Cardiac muscle cell (in vitro differentiated cells and primary cell): ENCODE measurements at regions not wholly inside any gene's neighbourhood (a gene's known extent, or its start where the extent isn't known, plus 50 kb on each side); places are given as distances from the start of the nearest gene placed in this dataset.

Experiments used
- DNase-seq, 2 donors: peaks; one replicate each; pipeline versions ENCODE4 v3.0.0 to v3.0.0-alpha.2; 2010 to 2017; ENCODE audit warnings: low read depth in 1 of 2, low spot score in 1 of 2
- H3K27ac ChIP-seq: fragments of 200-600 bp; sonication (generic); 2 replicates; pipeline ENCODE4 v1.5.1; 2016
- H3K27me3 ChIP-seq: fragments of 200-600 bp; sonication (generic); 2 replicates; pipeline ENCODE4 v1.6.0; 2016; ENCODE audit warnings: control low read depth
- H3K36me3 ChIP-seq: fragments of 200-600 bp; sonication (generic); 2 replicates; pipeline ENCODE4 v1.5.1; 2016; ENCODE audit warnings: control low read depth
- H3K4me1 ChIP-seq: fragments of 200-600 bp; sonication (generic); 2 replicates; pipeline ENCODE4 v1.8.1; 2017; ENCODE audit warnings: low read depth, mild to moderate bottlenecking, mixed run types
- H3K4me3 ChIP-seq: fragments of 200-600 bp; sonication (generic); 2 replicates; pipeline ENCODE4 v1.5.1; 2016; ENCODE audit warnings: mild to moderate bottlenecking
- H3K9me3 ChIP-seq: fragments of 200-600 bp; sonication (generic); 2 replicates; pipeline ENCODE4 v1.5.1; 2017; ENCODE audit warnings: low read depth, mild to moderate bottlenecking, control low read depth
- TF ChIP-seq, protein P1 (sequence below): IDR thresholded peaks from 2 replicates; pipeline ENCODE4 v1.5.1; 2012; ENCODE audit warnings: low read depth, mild to moderate bottlenecking, low read length

DNA sequence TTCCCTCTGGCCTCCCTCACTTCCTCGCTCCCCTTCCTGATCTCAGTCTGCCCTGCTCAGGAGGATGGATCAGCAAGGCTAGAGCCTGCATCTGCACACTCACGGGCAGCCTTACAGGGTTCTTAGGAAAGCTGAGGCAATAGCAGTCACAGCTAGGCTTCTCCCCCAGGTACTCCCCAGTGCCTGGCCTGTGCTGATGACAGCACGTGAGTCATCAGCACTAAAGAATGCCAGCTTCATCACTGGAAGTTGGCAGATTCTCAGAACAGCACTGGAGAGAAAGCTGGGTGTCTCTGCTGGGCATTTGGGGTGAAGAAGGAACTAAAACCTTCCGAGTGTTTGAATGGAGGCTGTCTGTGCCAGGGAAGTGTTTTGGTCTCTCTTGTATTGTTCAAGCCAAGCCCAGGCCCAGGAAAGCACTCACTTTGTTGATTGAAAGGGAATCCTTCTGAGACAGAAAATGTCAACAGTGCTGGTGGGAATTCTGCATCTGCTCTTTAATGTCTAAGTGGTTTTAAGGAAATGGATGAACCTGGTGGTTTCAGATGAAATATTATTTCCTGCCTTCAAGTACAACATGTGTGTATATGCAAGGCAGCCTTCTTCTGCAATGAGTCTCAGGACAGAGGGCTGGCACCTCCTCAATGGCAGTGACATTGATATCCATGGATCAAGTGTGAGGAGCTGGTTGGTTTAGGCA is 73.0 kb upstream of the SCOC start:
- Histone ChIP-seq H3K9me3 (no peaks in the 10 kb centered on the region), H3K4me1 (no peaks in the 10 kb centered on the region), H3K4me3 (no peak overlapping the region), H3K27me3 (no peaks in the 10 kb centered on the region), H3K36me3 (no peaks in the 10 kb centered on the region), H3K27ac (no peak overlapping the region)
- TF ChIP-seq, protein P1, sequence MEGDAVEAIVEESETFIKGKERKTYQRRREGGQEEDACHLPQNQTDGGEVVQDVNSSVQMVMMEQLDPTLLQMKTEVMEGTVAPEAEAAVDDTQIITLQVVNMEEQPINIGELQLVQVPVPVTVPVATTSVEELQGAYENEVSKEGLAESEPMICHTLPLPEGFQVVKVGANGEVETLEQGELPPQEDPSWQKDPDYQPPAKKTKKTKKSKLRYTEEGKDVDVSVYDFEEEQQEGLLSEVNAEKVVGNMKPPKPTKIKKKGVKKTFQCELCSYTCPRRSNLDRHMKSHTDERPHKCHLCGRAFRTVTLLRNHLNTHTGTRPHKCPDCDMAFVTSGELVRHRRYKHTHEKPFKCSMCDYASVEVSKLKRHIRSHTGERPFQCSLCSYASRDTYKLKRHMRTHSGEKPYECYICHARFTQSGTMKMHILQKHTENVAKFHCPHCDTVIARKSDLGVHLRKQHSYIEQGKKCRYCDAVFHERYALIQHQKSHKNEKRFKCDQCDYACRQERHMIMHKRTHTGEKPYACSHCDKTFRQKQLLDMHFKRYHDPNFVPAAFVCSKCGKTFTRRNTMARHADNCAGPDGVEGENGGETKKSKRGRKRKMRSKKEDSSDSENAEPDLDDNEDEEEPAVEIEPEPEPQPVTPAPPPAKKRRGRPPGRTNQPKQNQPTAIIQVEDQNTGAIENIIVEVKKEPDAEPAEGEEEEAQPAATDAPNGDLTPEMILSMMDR, result no peak
- peak in 1 of 2 donors; percentile 62 for DNase-seq

- Histone ChIP-seq H3K4me3 (no peak overlapping the region), H3K9me3 (no peaks in the 10 kb centered on the region), H3K36me3 (no peaks in the 10 kb centered on the region), H3K27me3 (no peaks in the 10 kb centered on the region), H3K4me1 (no peaks in the 10 kb centered on the region), H3K27ac (no peak overlapping the region)
- no peak for DNase-seq
- TF ChIP-seq, protein P1, result no peak
Observed at GRCh38 chr4:140298001-140298400, 75.4 kb upstream of the SCOC start.

- Histone ChIP-seq H3K4me1 (no peaks in the 10 kb centered on the region), H3K27ac (no peak overlapping the region), H3K4me3 (no peak overlapping the region), H3K9me3 (no peaks in the 10 kb centered on the region), H3K27me3 (no peaks in the 10 kb centered on the region), H3K36me3 (no peaks in the 10 kb centered on the region)
- TF ChIP-seq, protein P1, result no peak
- no peak for DNase-seq
Observed at GRCh38 chr4:140297221-140297570, 76.2 kb upstream of the SCOC start.

GRCh38 chr4:140296335-140297220 is 76.9 kb upstream of the SCOC start:
- Histone ChIP-seq H3K36me3 (no peaks in the 10 kb centered on the region), H3K27me3 (no peaks in the 10 kb centered on the region), H3K4me1 (no peaks in the 10 kb centered on the region), H3K4me3 (no peak overlapping the region), H3K9me3 (no peaks in the 10 kb centered on the region), H3K27ac (no peak overlapping the region)
- TF ChIP-seq, protein P1, result no peak
- peak in 1 of 2 donors; percentile 81 for DNase-seq

DNA sequence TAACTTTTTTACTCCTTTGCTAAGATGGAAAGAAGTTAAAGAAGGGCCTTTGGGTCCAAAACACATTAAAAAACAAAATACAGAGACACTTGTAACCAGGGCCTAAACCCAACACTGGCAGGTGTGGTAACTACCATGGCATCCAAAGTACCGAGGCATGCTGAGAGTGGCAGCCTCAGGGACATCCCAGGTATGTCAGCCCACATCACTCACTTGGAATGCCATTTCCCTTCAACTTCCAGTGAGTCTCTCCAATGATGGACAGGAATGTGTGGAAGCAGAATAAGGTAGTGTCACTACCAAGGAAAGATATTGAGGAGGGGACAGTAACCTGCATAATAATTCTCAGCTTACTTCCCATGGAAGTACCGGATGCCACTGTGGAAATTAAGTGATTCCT is 79.5 kb upstream of the SCOC start:
- DNase-seq, result no peak
- Histone ChIP-seq H3K9me3 (no peaks in the 10 kb centered on the region), H3K4me3 (no peak overlapping the region), H3K27ac (no peak overlapping the region), H3K27me3 (no peaks in the 10 kb centered on the region), H3K4me1 (no peaks in the 10 kb centered on the region), H3K36me3 (no peaks in the 10 kb centered on the region)
- TF ChIP-seq, protein P1, result no peak
